K562 (cell line): ENCODE measurements at regions not wholly inside any gene's neighbourhood (a gene's known extent, or its start where the extent isn't known, plus 50 kb on each side); places are given as distances from the start of the nearest gene placed in this dataset.

Experiments used
- ATAC-seq: fragments of 200-7000 bp; cut with Tn5 transposase; 3 replicates; pipeline ENCODE4 v1.9.1; 2020; ENCODE audit warnings: moderate library complexity
- BruUV-seq: library from RNA; stranded (reverse); fragments of 400-500 nt; replicated peaks from 2 replicates; lab custom pipeline; 2021; lab: Mats Ljungman, UMichigan
- CTCF ChIA-PET: fragments of 300-600 bp; formaldehyde crosslinking; extraction: SDS; loops from one replicate; lab custom pipeline; 2021; ENCODE audit warnings: low intra/inter-chr PET ratio; lab: Yijun Ruan, JAX
- POLR2A ChIA-PET: fragments of 300-600, 350-650 bp; sonication (Branson Sonifier 250); formaldehyde crosslinking; extraction: SDS; loops from one replicate; lab custom pipeline; 2021; ENCODE audit warnings: antibody characterized with exemption, inconsistent platforms; lab: Yijun Ruan, JAX
- DNase-seq, 4 experiments: peaks; one replicate each; pipeline versions ENCODE4 v3.0.0 to v3.0.0-alpha.2; 2011 to 2018; ENCODE audit warnings: low spot score in 3 of 4, mixed read lengths in 3 of 4; ENCODE audit errors: extremely low read depth in 1 of 4
- FAIRE-seq: peaks from 2 replicates; lab custom pipeline; 2011; peaks lifted over from hg19 to GRCh38; lab: Jason Lieb, UNC
- H2AFZ ChIP-seq: 2 replicates; pipeline ENCODE4 v1.6.0; 2011; ENCODE audit warnings: low read depth, low read length, control low read depth, inconsistent platforms
- H3K27ac ChIP-seq: fragments of 200-600 bp; 3 replicates; pipeline ENCODE4 v1.8.0; 2011; ENCODE audit warnings: low read depth, mild to moderate bottlenecking, control low read depth, inconsistent platforms, low read length, moderate library complexity, mixed read lengths; ENCODE audit errors: extremely low read depth
- H3K27me3 ChIP-seq, 2 experiments: fragments of 300-600 bp in 1 of 2; 2 replicates in 1 of 2; 3 replicates in 1 of 2; pipeline versions ENCODE4 v1.6.0 to v1.8.0; 2011; ENCODE audit warnings: inconsistent platforms in 2 of 2, low read length in 2 of 2, mild to moderate bottlenecking in 1 of 2, mixed read lengths in 1 of 2, moderate library complexity in 1 of 2; ENCODE audit not compliant: control insufficient read depth in 2 of 2, insufficient read depth in 2 of 2
- H3K36me3 ChIP-seq: fragments of 300-600 bp; 3 replicates; pipeline ENCODE4 v1.8.0; 2011; ENCODE audit warnings: mild to moderate bottlenecking, low read length, inconsistent platforms; ENCODE audit not compliant: control insufficient read depth, insufficient read depth
- H3K4me1 ChIP-seq, 2 experiments: fragments of 200-600 bp in 1 of 2; replicated peaks in 1 of 2; 2 replicates in 1 of 2; 3 replicates in 1 of 2; pipeline versions ENCODE4 v1.5.1 to v1.8.0; 2011; ENCODE audit warnings: inconsistent platforms in 2 of 2, low read length in 2 of 2, mild to moderate bottlenecking in 1 of 2, mixed read lengths in 1 of 2, moderate library complexity in 1 of 2; ENCODE audit not compliant: control insufficient read depth in 2 of 2, insufficient read depth in 2 of 2
- H3K4me2 ChIP-seq: 2 replicates; pipeline ENCODE4 v1.6.1; 2011; ENCODE audit warnings: low read length, control low read depth, inconsistent platforms, mixed read lengths; ENCODE audit not compliant: insufficient read depth
- H3K4me3 ChIP-seq: fragments of 200-600 bp; sonication (generic), shearing (Covaris generic); 2 replicates; pipeline ENCODE4 v1.5.1; 2016; ENCODE audit warnings: control low read depth, inconsistent platforms
- H3K79me2 ChIP-seq: fragments of 200-600 bp; 3 replicates; pipeline ENCODE4 v1.8.0; 2011; ENCODE audit warnings: low read length, inconsistent platforms; ENCODE audit not compliant: control insufficient read depth, insufficient read depth
- H3K9ac ChIP-seq, 2 experiments: 2 replicates each; pipeline versions ENCODE4 v1.6.0 to v1.6.1; 2011; ENCODE audit warnings: low read depth in 2 of 2, low read length in 2 of 2, control low read depth in 1 of 2, inconsistent platforms in 1 of 2, mild to moderate bottlenecking in 1 of 2, mixed read lengths in 1 of 2; ENCODE audit not compliant: insufficient read depth in 1 of 2
- H3K9me1 ChIP-seq: one replicate; pipeline ENCODE4 v1.6.0; 2011; ENCODE audit warnings: inconsistent platforms, mild to moderate bottlenecking, low read length, moderate library complexity; ENCODE audit not compliant: control insufficient read depth, insufficient read depth
- H3K9me3 ChIP-seq: replicated peaks from 2 replicates; pipeline ENCODE4 v1.5.1; 2011; ENCODE audit warnings: low read depth, low read length, inconsistent platforms; ENCODE audit not compliant: control insufficient read depth, insufficient read depth
- H4K20me1 ChIP-seq: replicated peaks from 2 replicates; pipeline ENCODE4 v1.6.1; 2011; ENCODE audit warnings: low read length, inconsistent platforms, mixed read lengths; ENCODE audit not compliant: control insufficient read depth, insufficient read depth
- CTBP1 ChIP-seq: fragments of 450-650 bp; IDR thresholded peaks from 2 replicates; pipeline ENCODE4 v1.6.1; 2016; ENCODE audit warnings: borderline replicate concordance
- ETV6 ChIP-seq, 3 experiments: fragments of 150-350 bp in 1 of 3; sonication (generic) in 1 of 3; formaldehyde crosslinking in 1 of 3; IDR thresholded peaks; 2 replicates each; pipeline versions ENCODE4 v1.6.1 to v1.8.0; 2014 to 2022; ENCODE audit warnings: borderline replicate concordance in 2 of 3, low read depth in 2 of 3, antibody characterized with exemption in 1 of 3, low read length in 1 of 3, mild to moderate bottlenecking in 1 of 3, missing genetic modification reagents in 1 of 3
- FOSL1 ChIP-seq: fragments of 200-800 bp; sonication (Bioruptor generic); conservative IDR thresholded peaks from 2 replicates; pipeline ENCODE4 v1.6.1; 2016; ENCODE audit warnings: missing genetic modification characterization, missing compliant biosample characterization
- KLF6 ChIP-seq: fragments of 250-450 bp; sonication (Bioruptor Pico); IDR thresholded peaks from 2 replicates; pipeline ENCODE4 v1.4.0; 2020; ENCODE audit warnings: mild to moderate bottlenecking, moderate library complexity, borderline replicate concordance
- MXD1 ChIP-seq: fragments of 250-450 bp; sonication (Bioruptor Pico); IDR thresholded peaks from 2 replicates; pipeline ENCODE4 v1.8.0; 2021; ENCODE audit warnings: borderline replicate concordance, mild to moderate bottlenecking, moderate library complexity; ENCODE audit not compliant: poor library complexity, severe bottlenecking
- SLC30A9 ChIP-seq: fragments of 250-450 bp; sonication (Bioruptor Pico); IDR thresholded peaks from 2 replicates; pipeline ENCODE4 v1.8.0; 2022; ENCODE audit warnings: mild to moderate bottlenecking, moderate library complexity
- ZSCAN32 ChIP-seq: fragments of 450-650 bp; formaldehyde crosslinking; IDR thresholded peaks from 2 replicates; pipeline ENCODE4 v1.4.0; 2020; ENCODE audit warnings: mild to moderate bottlenecking, moderate library complexity
- WGBS: fragments of 100-300 bp; shearing (Covaris generic); methylation state at CpG from one replicate; pipeline ENCODE4 v1.1.6; 2016; ENCODE audit warnings: low coverage, mixed read lengths; ENCODE audit not compliant: insufficient coverage; ENCODE audit errors: missing lambda C conversion rate; 5-methylcytosine and 5-hydroxymethylcytosine counted together
- in situ Hi-C: fragments of 300-500 bp; cut with MboI; formaldehyde crosslinking; loops from 4 replicates; pipeline ENCODE4 v1.15.0; 2018; ENCODE audit warnings: inconsistent platforms, mixed read lengths
- intact Hi-C: fragments of 100-400 bp; cut with micrococcal nuclease; formaldehyde crosslinking; loops from 2 replicates; pipeline ENCODE4 v1.14.2; 2022
- TF ChIP-seq, protein P1 (sequence below): fragments of 450-650 bp; IDR thresholded peaks from 2 replicates; pipeline ENCODE4 v1.6.1; 2016; ENCODE audit warnings: low read depth, mild to moderate bottlenecking, moderate library complexity

- Histone ChIP-seq H3K4me3 (no peak overlapping the region), H3K9me1 (no peaks in the 10 kb centered on the region), H2AFZ (peak overlapping the region; percentile 48), H4K20me1 (no peaks in the 10 kb centered on the region), H3K9me3 (no peaks in the 10 kb centered on the region), H3K36me3 (no peaks in the 10 kb centered on the region), H3K4me2 (no peak overlapping the region), H3K4me1 (peaks cover 0 to under 1% of the 10 kb centered on the region in 2 experiments; a peak in 1 of 5 replicates), H3K27ac (no peak overlapping the region), H3K27me3 (0 out of 5 replicates have a peak, but pooled peaks cover 0 to 2% of the 10 kb centered on the region in 2 experiments), H3K79me2 (no peaks in the 10 kb centered on the region), H3K9ac (no peak overlapping the region)
- WGBS, result 14% methylated on average over 7 of the region's 7 CpGs
- ChIA-PET POLR2A (interaction anchor here (0.7 to 1.7 kb wide), 2 partner anchors 11 to 19 kb away, joined by 3 to 4 read pairs; no protein-coding TSS in a partner anchor), CTCF (no interaction called here)
- no TSS peak for BruUV-seq
- DNase-seq, result no peak
- in situ Hi-C loops (no loop called here), intact Hi-C loops (no loop called here)
- no peak for ATAC-seq
- FAIRE-seq, result no peak
- TF ChIP-seq CTBP1 (no peak), ETV6 (IDR thresholded peaks at IDR 0.05; ENCODE audit: borderline replicate concordance in 1 of 2, low read depth in 2 of 2, low read length in 1 of 2) (no peak), ETV6 (CRISPR knock-in tag; IDR thresholded peaks at IDR 0.05; ENCODE audit: borderline replicate concordance) (no peak), KLF6 (CRISPR knock-in tag) (no peak), FOSL1 (tag) (no peak), SLC30A9 (CRISPR knock-in tag) (no peak), ZSCAN32 (CRISPR knock-in tag) (no peak), MXD1 (CRISPR knock-in tag) (no peak)
- TF ChIP-seq, protein P1, sequence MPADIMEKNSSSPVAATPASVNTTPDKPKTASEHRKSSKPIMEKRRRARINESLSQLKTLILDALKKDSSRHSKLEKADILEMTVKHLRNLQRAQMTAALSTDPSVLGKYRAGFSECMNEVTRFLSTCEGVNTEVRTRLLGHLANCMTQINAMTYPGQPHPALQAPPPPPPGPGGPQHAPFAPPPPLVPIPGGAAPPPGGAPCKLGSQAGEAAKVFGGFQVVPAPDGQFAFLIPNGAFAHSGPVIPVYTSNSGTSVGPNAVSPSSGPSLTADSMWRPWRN, result no peak
These were observed 197.6 kb downstream of the PRL start for GRCh38 chr6:22099231-22099630.
